CD4-positive, alpha-beta T cell (primary cell): ENCODE measurements at regions not wholly inside any gene's neighbourhood (a gene's known extent, or its start where the extent isn't known, plus 50 kb on each side); places are given as distances from the start of the nearest gene placed in this dataset.

Source experiments
- ATAC-seq: fragments of 200-7000 bp; cut with Tn5 transposase; one replicate; pipeline ENCODE4 v1.10.0; 2022; ENCODE audit warnings: mild to moderate bottlenecking; ENCODE audit not compliant: poor library complexity
- CTCF ChIA-PET: fragments of 350-600 bp; sonication (Branson Sonifier 250); formaldehyde crosslinking; loops from one replicate; lab custom pipeline; 2021; ENCODE audit warnings: antibody characterized with exemption, inconsistent platforms; lab: Charles Lee
- POLR2A ChIA-PET: fragments of 350-600 bp; sonication (Branson Sonifier 250); formaldehyde crosslinking; loops from one replicate; lab custom pipeline; 2021; ENCODE audit warnings: antibody characterized with exemption, inconsistent platforms; lab: Charles Lee
- DNase-seq, 14 experiments: peaks; one replicate each; pipeline ENCODE4 v3.0.0-alpha.2; 2013 to 2020; ENCODE audit warnings: mixed read lengths in 2 of 14
- H3K27ac ChIP-seq, 2 donors: one replicate each; pipeline versions ENCODE4 v1.5.1 to v1.7.0; 2013; ENCODE audit warnings: low read length in 2 of 2, low read depth in 1 of 2, mild to moderate bottlenecking in 1 of 2
- H3K27me3 ChIP-seq, 2 experiments: 1 replicate in 1 of 2; 2 replicates in 1 of 2; pipeline versions ENCODE4 v1.6.1 to v1.7.0; 2013; ENCODE audit warnings: low read length in 2 of 2, control low read depth in 1 of 2, mild to moderate bottlenecking in 1 of 2, moderate library complexity in 1 of 2; ENCODE audit not compliant: insufficient read depth in 2 of 2, control insufficient read depth in 1 of 2
- H3K36me3 ChIP-seq: one replicate; pipeline ENCODE4 v1.6.1; 2013; ENCODE audit warnings: low read length, control low read depth; ENCODE audit not compliant: insufficient read depth
- H3K4me1 ChIP-seq: one replicate; pipeline ENCODE4 v1.6.1; 2013; ENCODE audit warnings: low read length, control low read depth; ENCODE audit not compliant: insufficient read depth
- H3K4me3 ChIP-seq: one replicate; pipeline ENCODE4 v1.5.1; 2013; ENCODE audit warnings: mild to moderate bottlenecking, low read length, moderate library complexity
- H3K9me3 ChIP-seq, 2 experiments: 1 replicate in 1 of 2; 2 replicates in 1 of 2; pipeline versions ENCODE4 v1.6.1 to v1.7.0; 2013; ENCODE audit warnings: low read length in 2 of 2, mild to moderate bottlenecking in 2 of 2, control low read depth in 1 of 2, moderate library complexity in 1 of 2; ENCODE audit not compliant: control insufficient read depth in 1 of 2, insufficient read depth in 1 of 2
- H3K27ac Mint-ChIP-seq: one replicate; pipeline ENCODE4 v1.8.0; 2020; ENCODE audit warnings: mixed read lengths
- H3K27me3 Mint-ChIP-seq: one replicate; pipeline ENCODE4 v1.8.0; 2021; ENCODE audit warnings: mixed read lengths
- H3K36me3 Mint-ChIP-seq: one replicate; pipeline ENCODE4 v1.8.0; 2021; ENCODE audit warnings: low read depth, mixed read lengths
- H3K4me1 Mint-ChIP-seq: one replicate; pipeline ENCODE4 v1.8.0; 2021; ENCODE audit warnings: low read depth, mixed read lengths
- H3K4me3 Mint-ChIP-seq: one replicate; pipeline ENCODE4 v1.8.0; 2020; ENCODE audit warnings: mild to moderate bottlenecking, mixed read lengths
- H3K9me3 Mint-ChIP-seq: one replicate; pipeline ENCODE4 v1.8.0; 2020; ENCODE audit warnings: mixed read lengths
- CTCF ChIP-seq: fragments of 200-600 bp; IDR thresholded peaks from one replicate; pipeline ENCODE4 v1.8.0; 2022; ENCODE audit warnings: antibody characterized with exemption, mild to moderate bottlenecking
- intact Hi-C, 2 experiments: fragments of 100-400 bp; cut with DNase I in 1 of 2; cut with micrococcal nuclease in 1 of 2; formaldehyde crosslinking; loops; one replicate each; pipeline versions ENCODE4 v1.15.1 to v1.9.0; 2023 to 2025; cut with DNase I, micrococcal nuclease

- no peak overlapping the region for H3K27ac ChIP-seq
- H3K4me3 ChIP-seq: no peak overlapping the region
- H3K4me1 ChIP-seq: no peaks in the 10 kb centered on the region
- no peaks in the 10 kb centered on the region for H3K36me3 ChIP-seq
- H3K4me1 Mint-ChIP-seq: no peaks in the 10 kb centered on the region
- H3K27me3 Mint-ChIP-seq: no peaks in the 10 kb centered on the region
- peaks cover 0 to 3% of the 10 kb centered on the region in 2 experiments for H3K9me3 ChIP-seq
- CTCF ChIA-PET: no interaction called here
- POLR2A ChIA-PET: no interaction called here
- no peak overlapping the region for H3K4me3 Mint-ChIP-seq
- H3K36me3 Mint-ChIP-seq: no peaks in the 10 kb centered on the region
- no peak for DNase-seq
- no peak for TF ChIP-seq CTCF
- intact Hi-C loops: no loop called here
- no peak for ATAC-seq
- peaks cover 3% of the 10 kb centered on the region for H3K9me3 Mint-ChIP-seq
- no peaks in the 10 kb centered on the region for H3K27me3 ChIP-seq
- no peak overlapping the region for H3K27ac Mint-ChIP-seq
These were observed 390.7 kb upstream of the ADGRL3 start for GRCh38 chr4:60809486-60809800.

GRCh38 chr4:60812811-60813210 is 387.3 kb upstream of the ADGRL3 start:
- no peaks in the 10 kb centered on the region for H3K27me3 Mint-ChIP-seq
- Histone ChIP-seq H3K36me3 (no peaks in the 10 kb centered on the region), H3K4me1 (no peaks in the 10 kb centered on the region), H3K9me3 (peaks cover 0 to 7% of the 10 kb centered on the region in 2 experiments), H3K4me3 (no peak overlapping the region), H3K27me3 (no peaks in the 10 kb centered on the region), H3K27ac (no peak overlapping the region)
- H3K36me3 Mint-ChIP-seq: no peaks in the 10 kb centered on the region
- H3K4me3 Mint-ChIP-seq: no peak overlapping the region
- no peak overlapping the region for H3K27ac Mint-ChIP-seq
- ChIA-PET CTCF (no interaction called here), POLR2A (no interaction called here)
- H3K9me3 Mint-ChIP-seq: no peaks in the 10 kb centered on the region
- ATAC-seq: no peak
- no peaks in the 10 kb centered on the region for H3K4me1 Mint-ChIP-seq
- DNase-seq: no peak
- intact Hi-C loops: no loop called here
- no peak for TF ChIP-seq CTCF

DNA sequence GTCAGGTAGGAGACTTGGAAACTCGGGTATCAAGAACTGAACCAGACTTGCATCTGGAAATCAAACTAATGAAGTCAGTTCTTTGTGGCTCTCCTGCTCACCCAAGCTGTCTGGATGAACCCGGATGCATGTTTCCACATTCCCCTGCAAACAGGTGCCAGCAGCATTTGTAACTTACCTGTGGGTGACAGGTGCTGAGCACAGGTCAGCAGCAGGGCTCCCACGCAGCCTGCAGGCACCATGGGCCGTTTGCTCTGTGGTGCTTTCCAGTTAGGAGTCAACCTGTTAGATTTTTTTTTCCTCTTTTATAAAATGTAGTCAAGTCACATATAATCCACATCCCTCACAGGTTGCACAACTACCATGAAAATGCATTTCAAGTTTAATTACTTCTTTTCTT is 385.6 kb upstream of the ADGRL3 start:
- Mint-ChIP-seq H3K9me3 (no peaks in the 10 kb centered on the region), H3K4me1 (no peaks in the 10 kb centered on the region), H3K4me3 (no peak overlapping the region), H3K36me3 (no peaks in the 10 kb centered on the region), H3K27ac (no peak overlapping the region), H3K27me3 (no peaks in the 10 kb centered on the region)
- intact Hi-C loops: no loop called here
- Histone ChIP-seq H3K27me3 (no peaks in the 10 kb centered on the region), H3K36me3 (no peaks in the 10 kb centered on the region), H3K27ac (no peak overlapping the region), H3K9me3 (peaks cover 0 to 7% of the 10 kb centered on the region in 2 experiments), H3K4me1 (no peaks in the 10 kb centered on the region), H3K4me3 (no peak overlapping the region)
- ChIA-PET POLR2A (no interaction called here), CTCF (no interaction called here)
- no peak for DNase-seq
- ATAC-seq: no peak
- no peak for TF ChIP-seq CTCF
